Keratinocyte (primary cell): ENCODE measurements at regions not wholly inside any gene's neighbourhood (a gene's known extent, or its start where the extent isn't known, plus 50 kb on each side); places are given as distances from the start of the nearest gene placed in this dataset.

Experiments used
- CTCF ChIP-seq, 3 experiments: IDR thresholded peaks in 1 of 3; conservative IDR thresholded peaks in 1 of 3; optimal IDR thresholded peaks in 1 of 3; 2 replicates in 2 of 3; 3 replicates in 1 of 3; pipeline versions ENCODE3 to v1.5.1; 2011; ENCODE audit warnings: low read length in 3 of 3, mild to moderate bottlenecking in 3 of 3, moderate library complexity in 2 of 3, control low read depth in 1 of 3, inconsistent platforms in 1 of 3; ENCODE audit not compliant: insufficient read depth in 2 of 3; ENCODE audit errors: extremely low read depth in 1 of 3
- EZH2 ChIP-seq: IDR thresholded peaks from one replicate; pipeline ENCODE4 v1.6.1; 2012; ENCODE audit warnings: inconsistent platforms, mild to moderate bottlenecking, low read length, moderate library complexity

- TF ChIP-seq CTCF (optimal IDR thresholded peaks at IDR 0.05 in 1 of 3, IDR thresholded peaks at IDR 0.05 in 1 of 3, conservative IDR thresholded peaks at IDR 0.05 in 1 of 3; ENCODE audit: extremely low read depth in 1 of 3, insufficient read depth in 2 of 3, low read length in 3 of 3) (no peak), EZH2 (no peak)
These were observed 390.9 kb downstream of the SEC14L1 start for GRCh38 chr17:77531641-77532040.
